ENCODE measurements at regions not wholly inside any gene's neighbourhood (a gene's known extent, or its start where the extent isn't known, plus 50 kb on each side); places are given as distances from the start of the nearest gene placed in this dataset.
A peak's percentile ranks its signal among the peaks of the same experiment; 100 is the strongest.

DNA sequence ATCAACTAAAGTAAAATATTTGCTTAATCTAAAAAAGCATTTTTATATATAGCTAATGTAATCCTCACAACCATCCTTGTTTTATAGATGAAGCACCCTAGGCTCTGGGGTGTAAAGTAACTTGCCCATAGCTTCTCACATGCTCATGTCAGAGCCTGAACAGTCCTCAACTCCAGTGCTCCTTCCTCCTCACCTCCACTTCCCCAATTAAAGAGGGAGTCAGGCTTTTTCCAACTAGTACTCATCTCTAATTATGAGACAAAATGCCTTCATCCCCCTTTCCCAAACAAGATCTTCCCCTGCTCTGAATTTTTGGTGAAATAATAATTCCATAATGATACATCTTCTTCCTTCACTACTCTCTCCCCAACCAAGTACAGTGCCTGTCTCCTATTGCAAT lies 290.8 kb upstream of the PRDM1 start:
- Histone ChIP-seq H3K9me3 (ENCODE audit: control insufficient read depth in 1 of 2, insufficient read depth in 1 of 2, low read length in 2 of 2) (no peaks in the 10 kb centered on the region), H3K27me3 (ENCODE audit: control insufficient read depth in 1 of 2, insufficient read depth in 2 of 2, low read length in 2 of 2) (no peaks in the 10 kb centered on the region), H3K27ac (ENCODE audit: low read depth in 1 of 2, low read length in 2 of 2) (no peak overlapping the region), H3K4me3 (ENCODE audit: low read length) (no peak overlapping the region), H3K4me1 (ENCODE audit: insufficient read depth, low read length) (peaks cover 20% of the 10 kb centered on the region), H3K36me3 (ENCODE audit: insufficient read depth, low read length) (no peaks in the 10 kb centered on the region)
- Mint-ChIP-seq H3K9me3 (no peaks in the 10 kb centered on the region), H3K27ac (no peak overlapping the region), H3K27me3 (peaks cover 5% of the 10 kb centered on the region), H3K4me1 (ENCODE audit: low read depth) (peaks cover 16% of the 10 kb centered on the region), H3K4me3 (no peak overlapping the region), H3K36me3 (ENCODE audit: low read depth) (no peaks in the 10 kb centered on the region)
- intact Hi-C loops (cut with DNase I, micrococcal nuclease): no loop called here
- TF ChIP-seq, protein P1, sequence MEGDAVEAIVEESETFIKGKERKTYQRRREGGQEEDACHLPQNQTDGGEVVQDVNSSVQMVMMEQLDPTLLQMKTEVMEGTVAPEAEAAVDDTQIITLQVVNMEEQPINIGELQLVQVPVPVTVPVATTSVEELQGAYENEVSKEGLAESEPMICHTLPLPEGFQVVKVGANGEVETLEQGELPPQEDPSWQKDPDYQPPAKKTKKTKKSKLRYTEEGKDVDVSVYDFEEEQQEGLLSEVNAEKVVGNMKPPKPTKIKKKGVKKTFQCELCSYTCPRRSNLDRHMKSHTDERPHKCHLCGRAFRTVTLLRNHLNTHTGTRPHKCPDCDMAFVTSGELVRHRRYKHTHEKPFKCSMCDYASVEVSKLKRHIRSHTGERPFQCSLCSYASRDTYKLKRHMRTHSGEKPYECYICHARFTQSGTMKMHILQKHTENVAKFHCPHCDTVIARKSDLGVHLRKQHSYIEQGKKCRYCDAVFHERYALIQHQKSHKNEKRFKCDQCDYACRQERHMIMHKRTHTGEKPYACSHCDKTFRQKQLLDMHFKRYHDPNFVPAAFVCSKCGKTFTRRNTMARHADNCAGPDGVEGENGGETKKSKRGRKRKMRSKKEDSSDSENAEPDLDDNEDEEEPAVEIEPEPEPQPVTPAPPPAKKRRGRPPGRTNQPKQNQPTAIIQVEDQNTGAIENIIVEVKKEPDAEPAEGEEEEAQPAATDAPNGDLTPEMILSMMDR (IDR thresholded peaks at IDR 0.05): no peak
- no peak for DNase-seq
- no peak for ATAC-seq (ENCODE audit: poor library complexity)
- POLR2A ChIA-PET: interaction anchor here (0.7 kb wide), 1 partner anchor 322 kb away, joined by 4 read pairs; no protein-coding TSS in a partner anchor
- CTCF ChIA-PET: no interaction called here

DNA sequence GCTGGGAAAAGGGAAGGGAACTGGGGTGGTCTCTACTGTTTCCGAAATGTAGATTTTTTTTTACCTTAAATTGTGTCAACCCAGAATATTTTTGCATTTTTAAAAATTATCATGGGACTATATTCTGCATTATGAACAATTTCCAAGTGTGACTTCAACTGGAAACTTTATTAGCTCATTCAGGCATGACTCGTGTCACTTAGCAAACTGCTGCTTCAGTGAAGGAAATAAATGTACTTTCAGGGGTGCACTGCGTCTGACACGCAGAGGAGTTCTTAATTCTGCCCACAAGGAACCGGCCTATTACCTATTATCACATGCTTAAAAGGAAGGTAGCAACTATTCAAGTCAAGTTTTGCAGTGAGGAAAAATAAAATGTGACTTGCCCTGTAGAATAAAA lies 291.3 kb upstream of the PRDM1 start:
- Histone ChIP-seq H3K9me3 (ENCODE audit: control insufficient read depth in 1 of 2, insufficient read depth in 1 of 2, low read length in 2 of 2) (no peaks in the 10 kb centered on the region), H3K4me3 (ENCODE audit: low read length) (no peak overlapping the region), H3K27me3 (ENCODE audit: control insufficient read depth in 1 of 2, insufficient read depth in 2 of 2, low read length in 2 of 2) (no peaks in the 10 kb centered on the region), H3K27ac (ENCODE audit: low read depth in 1 of 2, low read length in 2 of 2) (no peak overlapping the region), H3K36me3 (ENCODE audit: insufficient read depth, low read length) (no peaks in the 10 kb centered on the region), H3K4me1 (ENCODE audit: insufficient read depth, low read length) (peaks cover 20% of the 10 kb centered on the region)
- Mint-ChIP-seq H3K9me3 (no peaks in the 10 kb centered on the region), H3K4me1 (ENCODE audit: low read depth) (peaks cover 16% of the 10 kb centered on the region), H3K4me3 (no peak overlapping the region), H3K36me3 (ENCODE audit: low read depth) (no peaks in the 10 kb centered on the region), H3K27me3 (peaks cover 5% of the 10 kb centered on the region), H3K27ac (no peak overlapping the region)
- DNase-seq (peak in 1 of 14 experiments; percentile 21), ATAC-seq (ENCODE audit: poor library complexity) (no peak)
- ChIA-PET POLR2A (no interaction called here), CTCF (no interaction called here)
- TF ChIP-seq, protein P1 (IDR thresholded peaks at IDR 0.05): no peak
- intact Hi-C loops (cut with DNase I, micrococcal nuclease): no loop called here

DNA sequence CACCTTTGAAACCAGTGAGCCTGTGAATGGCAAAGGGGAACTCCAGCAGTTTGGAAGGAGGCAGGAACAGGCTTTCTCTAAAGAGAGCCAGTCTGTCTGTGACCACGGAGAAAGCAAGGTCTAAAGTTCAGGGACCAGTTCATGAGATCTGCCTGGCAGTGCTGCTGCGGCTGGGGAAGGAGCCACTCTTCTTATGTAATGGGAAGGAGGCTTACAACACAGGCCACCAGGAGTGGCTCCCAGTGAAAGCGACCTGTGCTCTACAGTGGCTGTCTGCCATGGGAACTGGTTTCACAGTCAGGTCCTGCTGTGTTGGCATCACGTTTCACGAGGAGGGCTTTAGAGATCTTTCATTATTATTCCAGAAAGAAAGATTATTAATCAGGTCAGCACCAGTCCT lies 291.9 kb upstream of the PRDM1 start:
- Mint-ChIP-seq H3K4me1 (ENCODE audit: low read depth) (peaks cover 16% of the 10 kb centered on the region), H3K27me3 (peaks cover 5% of the 10 kb centered on the region), H3K27ac (no peak overlapping the region), H3K9me3 (no peaks in the 10 kb centered on the region), H3K4me3 (no peak overlapping the region), H3K36me3 (ENCODE audit: low read depth) (no peaks in the 10 kb centered on the region)
- Histone ChIP-seq H3K36me3 (ENCODE audit: insufficient read depth, low read length) (no peaks in the 10 kb centered on the region), H3K9me3 (ENCODE audit: control insufficient read depth in 1 of 2, insufficient read depth in 1 of 2, low read length in 2 of 2) (no peaks in the 10 kb centered on the region), H3K27me3 (ENCODE audit: control insufficient read depth in 1 of 2, insufficient read depth in 2 of 2, low read length in 2 of 2) (no peaks in the 10 kb centered on the region), H3K4me3 (ENCODE audit: low read length) (no peak overlapping the region), H3K4me1 (ENCODE audit: insufficient read depth, low read length) (peaks cover 19% of the 10 kb centered on the region), H3K27ac (ENCODE audit: low read depth in 1 of 2, low read length in 2 of 2) (no peak overlapping the region)
- TF ChIP-seq, protein P1 (IDR thresholded peaks at IDR 0.05): no peak
- ChIA-PET POLR2A (no interaction called here), CTCF (no interaction called here)
- DNase-seq (peak in 2 of 14 experiments; percentile 34 to 42), ATAC-seq (ENCODE audit: poor library complexity) (no peak)
- intact Hi-C loops (cut with DNase I, micrococcal nuclease): no loop called here
